ENCODE measurements at regions not wholly inside any gene's neighbourhood (a gene's known extent, or its start where the extent isn't known, plus 50 kb on each side); places are given as distances from the start of the nearest gene placed in this dataset.

GRCh38 chr7:32200646-32201045 lies 130.4 kb upstream of the PDE1C start:
- no peak for DNase-seq (ENCODE audit: extremely low read depth, low read depth, low spot score)

- DNase-seq (ENCODE audit: extremely low read depth, low read depth, low spot score): no peak
These were observed 124.3 kb upstream of the PDE1C start for GRCh38 chr7:32194537-32194936.

- DNase-seq (ENCODE audit: extremely low read depth, low read depth, low spot score): no peak
These were observed 121.1 kb upstream of the PDE1C start for GRCh38 chr7:32191305-32191704.

GRCh38 chr7:32179567-32179966 lies 109.4 kb upstream of the PDE1C start:
- DNase-seq (ENCODE audit: extremely low read depth, low read depth, low spot score): no peak

GRCh38 chr7:32178677-32179366 lies 108.6 kb upstream of the PDE1C start:
- DNase-seq (ENCODE audit: extremely low read depth, low read depth, low spot score): no peak

GRCh38 chr7:32177232-32177631 lies 107.0 kb upstream of the PDE1C start:
- DNase-seq (ENCODE audit: extremely low read depth, low read depth, low spot score): no peak

GRCh38 chr7:32175099-32175498 lies 104.9 kb upstream of the PDE1C start:
- no peak for DNase-seq (ENCODE audit: extremely low read depth, low read depth, low spot score)

- DNase-seq (ENCODE audit: extremely low read depth, low read depth, low spot score): no peak
These were observed 101.0 kb upstream of the PDE1C start for GRCh38 chr7:32171248-32171647.

- no peak for DNase-seq (ENCODE audit: extremely low read depth, low read depth, low spot score)
These were observed 100.6 kb upstream of the PDE1C start for GRCh38 chr7:32170838-32171237.

GRCh38 chr7:32169228-32169627 lies 99.0 kb upstream of the PDE1C start:
- DNase-seq (ENCODE audit: extremely low read depth, low read depth, low spot score): no peak

- DNase-seq (ENCODE audit: extremely low read depth, low read depth, low spot score): no peak
These were observed 97.6 kb upstream of the PDE1C start for GRCh38 chr7:32167815-32168214.

- no peak for DNase-seq (ENCODE audit: extremely low read depth, low read depth, low spot score)
These were observed 97.0 kb upstream of the PDE1C start for GRCh38 chr7:32167256-32167655.

GRCh38 chr7:32164341-32164996 lies 94.3 kb upstream of the PDE1C start:
- DNase-seq (ENCODE audit: extremely low read depth, low read depth, low spot score): no peak

GRCh38 chr7:32163896-32164295 lies 93.7 kb upstream of the PDE1C start:
- no peak for DNase-seq (ENCODE audit: extremely low read depth, low read depth, low spot score)

- DNase-seq (ENCODE audit: extremely low read depth, low read depth, low spot score): no peak
These were observed 93.1 kb upstream of the PDE1C start for GRCh38 chr7:32163141-32163806.

- no peak for DNase-seq (ENCODE audit: extremely low read depth, low read depth, low spot score)
These were observed 91.5 kb upstream of the PDE1C start for GRCh38 chr7:32161708-32162107.

- DNase-seq (ENCODE audit: extremely low read depth, low read depth, low spot score): no peak
These were observed 88.8 kb upstream of the PDE1C start for GRCh38 chr7:32158751-32159745.

- no peak for DNase-seq (ENCODE audit: extremely low read depth, low read depth, low spot score)
These were observed 87.9 kb upstream of the PDE1C start for GRCh38 chr7:32158076-32158475.

GRCh38 chr7:32155712-32156111 lies 85.5 kb upstream of the PDE1C start:
- DNase-seq (ENCODE audit: extremely low read depth, low read depth, low spot score): no peak

- DNase-seq (ENCODE audit: extremely low read depth, low read depth, low spot score): no peak
These were observed 84.6 kb upstream of the PDE1C start for GRCh38 chr7:32154797-32155196.

GRCh38 chr7:32153006-32153405 lies 82.8 kb upstream of the PDE1C start:
- DNase-seq (ENCODE audit: extremely low read depth, low read depth, low spot score): no peak

Measured in glomerular endothelial cell (primary cell).